ENCODE measurements at regions not wholly inside any gene's neighbourhood (a gene's known extent, or its start where the extent isn't known, plus 50 kb on each side); places are given as distances from the start of the nearest gene placed in this dataset.

DNA sequence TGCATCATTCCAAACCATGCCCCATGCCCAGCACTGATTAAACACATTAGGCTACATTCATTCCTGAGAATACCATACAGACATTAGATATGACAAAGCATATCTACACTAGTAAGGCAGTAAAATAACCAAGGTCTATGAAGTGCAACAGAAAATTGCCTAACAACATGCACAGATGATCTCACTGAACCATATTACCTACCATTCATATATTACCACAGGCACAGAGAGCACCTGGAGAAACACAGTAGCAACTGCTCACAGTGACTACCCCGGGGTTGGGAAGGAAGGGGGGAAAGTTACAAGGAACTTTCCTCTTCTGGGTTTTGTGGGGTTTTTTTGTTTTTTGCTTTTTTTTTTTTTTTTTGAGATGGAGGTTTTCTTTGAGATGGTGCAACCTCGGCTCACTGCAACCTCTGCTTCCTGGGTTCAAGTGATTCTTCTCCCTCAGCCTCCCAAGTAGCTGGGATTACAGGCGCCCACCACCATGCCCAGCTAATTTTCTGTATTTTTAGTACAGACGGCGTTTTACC lies 669.6 kb downstream of the UQCRFS1 start:
- TF ChIP-seq, protein P1, sequence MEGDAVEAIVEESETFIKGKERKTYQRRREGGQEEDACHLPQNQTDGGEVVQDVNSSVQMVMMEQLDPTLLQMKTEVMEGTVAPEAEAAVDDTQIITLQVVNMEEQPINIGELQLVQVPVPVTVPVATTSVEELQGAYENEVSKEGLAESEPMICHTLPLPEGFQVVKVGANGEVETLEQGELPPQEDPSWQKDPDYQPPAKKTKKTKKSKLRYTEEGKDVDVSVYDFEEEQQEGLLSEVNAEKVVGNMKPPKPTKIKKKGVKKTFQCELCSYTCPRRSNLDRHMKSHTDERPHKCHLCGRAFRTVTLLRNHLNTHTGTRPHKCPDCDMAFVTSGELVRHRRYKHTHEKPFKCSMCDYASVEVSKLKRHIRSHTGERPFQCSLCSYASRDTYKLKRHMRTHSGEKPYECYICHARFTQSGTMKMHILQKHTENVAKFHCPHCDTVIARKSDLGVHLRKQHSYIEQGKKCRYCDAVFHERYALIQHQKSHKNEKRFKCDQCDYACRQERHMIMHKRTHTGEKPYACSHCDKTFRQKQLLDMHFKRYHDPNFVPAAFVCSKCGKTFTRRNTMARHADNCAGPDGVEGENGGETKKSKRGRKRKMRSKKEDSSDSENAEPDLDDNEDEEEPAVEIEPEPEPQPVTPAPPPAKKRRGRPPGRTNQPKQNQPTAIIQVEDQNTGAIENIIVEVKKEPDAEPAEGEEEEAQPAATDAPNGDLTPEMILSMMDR (IDR thresholded peaks at IDR 0.05), result no peak
- no peak for TF ChIP-seq POLR2A (IDR thresholded peaks at IDR 0.05)
